ENCODE measurements at regions not wholly inside any gene's neighbourhood (a gene's known extent, or its start where the extent isn't known, plus 50 kb on each side); places are given as distances from the start of the nearest gene placed in this dataset.
A peak's percentile ranks its signal among the peaks of the same experiment; 100 is the strongest.
"Not testable (repeated sequence)": the region's sequence is repeated elsewhere in the genome, so short reads cannot be mapped to it uniquely, and the experiment has no call there.

GRCh38 chr5:62231576-62231975 lies 74.4 kb upstream of the KIF2A start:
- DNase-seq: no peak

GRCh38 chr5:62232218-62232617 lies 73.8 kb upstream of the KIF2A start:
- not testable (repeated sequence) for DNase-seq

GRCh38 chr5:62233083-62234046 lies 72.6 kb upstream of the KIF2A start:
- DNase-seq: peak in 1 of 14 donors; percentile 6

GRCh38 chr5:62236593-62236992 lies 69.4 kb upstream of the KIF2A start:
- DNase-seq: peak in 2 of 14 donors; percentile 20 to 37

- DNase-seq: not testable (repeated sequence)
Observed at GRCh38 chr5:62237944-62238343, 68.1 kb upstream of the KIF2A start.

- DNase-seq: not testable (repeated sequence)
Observed at GRCh38 chr5:62238584-62238983, 67.4 kb upstream of the KIF2A start.

GRCh38 chr5:62240494-62240893 lies 65.5 kb upstream of the KIF2A start:
- not testable (repeated sequence) for DNase-seq

GRCh38 chr5:62242000-62242399 lies 64.0 kb upstream of the KIF2A start:
- DNase-seq: not testable (repeated sequence)

GRCh38 chr5:62243046-62243445 lies 63.0 kb upstream of the KIF2A start:
- DNase-seq: not testable (repeated sequence)

- DNase-seq: not testable (repeated sequence)
Observed at GRCh38 chr5:62248192-62248591, 57.8 kb upstream of the KIF2A start.

- not testable (repeated sequence) for DNase-seq
Observed at GRCh38 chr5:62250085-62250484, 55.9 kb upstream of the KIF2A start.

GRCh38 chr5:62250919-62251318 lies 55.1 kb upstream of the KIF2A start:
- not testable (repeated sequence) for DNase-seq

GRCh38 chr5:62252519-62252918 lies 53.5 kb upstream of the KIF2A start:
- DNase-seq: not testable (repeated sequence)

- not testable (repeated sequence) for DNase-seq
Observed at GRCh38 chr5:62255551-62255950, 50.5 kb upstream of the KIF2A start.

GRCh38 chr5:62256161-62257019 lies 49.6 kb upstream of the KIF2A start:
- DNase-seq: no peak

Measured in C1 segment of cervical spinal cord (tissue), 14 donors.